ENCODE measurements at regions not wholly inside any gene's neighbourhood (a gene's known extent, or its start where the extent isn't known, plus 50 kb on each side); places are given as distances from the start of the nearest gene placed in this dataset.

- DNase-seq (ENCODE audit: low read depth): no peak
Observed at GRCh38 chr3:162810776-162811175, 1314.2 kb downstream of the OTOL1 start.

GRCh38 chr3:162842549-162843216 is 1346.1 kb downstream of the OTOL1 start:
- DNase-seq (ENCODE audit: low read depth): no peak

GRCh38 chr3:162845918-162846317 is 1349.3 kb downstream of the OTOL1 start:
- DNase-seq (ENCODE audit: low read depth): no peak

GRCh38 chr3:162847511-162847910 is 1350.9 kb downstream of the OTOL1 start:
- no peak for DNase-seq (ENCODE audit: low read depth)

GRCh38 chr3:162863579-162863978 is 1367.0 kb downstream of the OTOL1 start:
- no peak for DNase-seq (ENCODE audit: low read depth)

GRCh38 chr3:162865466-162865865 is 1368.9 kb downstream of the OTOL1 start:
- DNase-seq (ENCODE audit: low read depth): no peak

- no peak for DNase-seq (ENCODE audit: low read depth)
Observed at GRCh38 chr3:162879021-162879562, 1382.5 kb downstream of the OTOL1 start.

- no peak for DNase-seq (ENCODE audit: low read depth)
Observed at GRCh38 chr3:162884373-162884772, 1387.8 kb downstream of the OTOL1 start.

GRCh38 chr3:162892921-162893793 is 1396.5 kb downstream of the OTOL1 start:
- DNase-seq (ENCODE audit: low read depth): no peak

GRCh38 chr3:162897291-162897690 is 1400.7 kb downstream of the OTOL1 start:
- DNase-seq (ENCODE audit: low read depth): no peak

GRCh38 chr3:162932503-162932902 is 1435.9 kb downstream of the OTOL1 start:
- no peak for DNase-seq (ENCODE audit: low read depth)

- DNase-seq (ENCODE audit: low read depth): no peak
Observed at GRCh38 chr3:162933656-162934055, 1437.0 kb downstream of the OTOL1 start.

GRCh38 chr3:162936706-162937105 is 1440.1 kb downstream of the OTOL1 start:
- no peak for DNase-seq (ENCODE audit: low read depth)

GRCh38 chr3:162938083-162938482 is 1441.5 kb downstream of the OTOL1 start:
- no peak for DNase-seq (ENCODE audit: low read depth)

GRCh38 chr3:162945626-162946025 is 1449.0 kb downstream of the OTOL1 start:
- no peak for DNase-seq (ENCODE audit: low read depth)

GRCh38 chr3:162956711-162957110 is 1460.1 kb downstream of the OTOL1 start:
- DNase-seq (ENCODE audit: low read depth): no peak

GRCh38 chr3:162960269-162960668 is 1463.7 kb downstream of the OTOL1 start:
- no peak for DNase-seq (ENCODE audit: low read depth)

GRCh38 chr3:162970292-162970691 is 1473.7 kb downstream of the OTOL1 start:
- DNase-seq (ENCODE audit: low read depth): no peak

GRCh38 chr3:162971715-162972114 is 1475.1 kb downstream of the OTOL1 start:
- DNase-seq (ENCODE audit: low read depth): no peak

- no peak for DNase-seq (ENCODE audit: low read depth)
Observed at GRCh38 chr3:162973428-162973917, 1476.9 kb downstream of the OTOL1 start.

GRCh38 chr3:162978136-162978535 is 1481.5 kb downstream of the OTOL1 start:
- no peak for DNase-seq (ENCODE audit: low read depth)

- DNase-seq (ENCODE audit: low read depth): no peak
Observed at GRCh38 chr3:162984746-162985145, 1488.1 kb downstream of the OTOL1 start.

All from RPMI7951 (cell line).